IMR-90 (cell line): ENCODE measurements at regions not wholly inside any gene's neighbourhood (a gene's known extent, or its start where the extent isn't known, plus 50 kb on each side); places are given as distances from the start of the nearest gene placed in this dataset.

ENCODE experiments used
- ATAC-seq: fragments of 200-7000 bp; cut with Tn5 transposase; 2 replicates; pipeline ENCODE4 v1.9.1; 2020; ENCODE audit warnings: low read depth, mild to moderate bottlenecking, moderate library complexity
- BruUV-seq: library from RNA; stranded (reverse); fragments of 400-500 nt; replicated peaks from 2 replicates; lab custom pipeline; 2021; lab: Mats Ljungman, UMichigan
- CTCF ChIA-PET: fragments of 300-600 bp; formaldehyde crosslinking; extraction: SDS; loops from one replicate; lab custom pipeline; 2021; ENCODE audit warnings: antibody characterized with exemption; lab: Yijun Ruan, JAX
- POLR2A ChIA-PET: fragments of 300-600 bp; sonication (Branson Sonifier 250); formaldehyde crosslinking; loops from one replicate; lab custom pipeline; 2022; ENCODE audit warnings: antibody characterized with exemption; ENCODE audit not compliant: unreplicated experiment; lab: Charles Lee
- DNase-seq: peaks from one replicate; pipeline ENCODE4 v3.0.0; 2013
- H2AFZ ChIP-seq: replicated peaks from 2 replicates; pipeline ENCODE3; 2013; ENCODE audit warnings: low read length, mild to moderate bottlenecking; ENCODE audit not compliant: poor library complexity
- H2AK5ac ChIP-seq: 2 replicates; pipeline ENCODE4 v1.6.1; 2013; ENCODE audit warnings: low read depth, low read length, inconsistent platforms
- H2AK9ac ChIP-seq: replicated peaks from 2 replicates; pipeline ENCODE3; 2013; ENCODE audit warnings: mild to moderate bottlenecking, low read depth, low read length, moderate library complexity; ENCODE audit not compliant: poor library complexity
- H2BK120ac ChIP-seq: 2 replicates; pipeline ENCODE4 v1.6.1; 2013; ENCODE audit warnings: low read depth, low read length, inconsistent platforms
- H2BK15ac ChIP-seq: 3 replicates; pipeline ENCODE4 v1.6.1; 2013; ENCODE audit warnings: low read depth, low read length, inconsistent platforms
- H2BK20ac ChIP-seq: 2 replicates; pipeline ENCODE4 v1.6.1; 2013; ENCODE audit warnings: low read depth, mild to moderate bottlenecking, inconsistent platforms, low read length, moderate library complexity
- H2BK5ac ChIP-seq: 2 replicates; pipeline ENCODE4 v1.6.1; 2013; ENCODE audit warnings: mild to moderate bottlenecking, low read depth, low read length, inconsistent platforms; ENCODE audit not compliant: poor library complexity, severe bottlenecking
- H3K14ac ChIP-seq: replicated peaks from 2 replicates; pipeline ENCODE4 v1.6.1; 2013; ENCODE audit warnings: low read depth, low read length, inconsistent platforms
- H3K18ac ChIP-seq: 2 replicates; pipeline ENCODE4 v1.6.1; 2013; ENCODE audit warnings: low read depth, low read length, control low read depth
- H3K23ac ChIP-seq: 2 replicates; pipeline ENCODE4 v1.6.1; 2013; ENCODE audit warnings: low read depth, low read length, inconsistent platforms
- H3K27ac ChIP-seq: 2 replicates; pipeline ENCODE4 v1.5.1; 2013; ENCODE audit warnings: mild to moderate bottlenecking, control low read depth, low read length; ENCODE audit not compliant: insufficient read depth
- H3K27me3 ChIP-seq: 2 replicates; pipeline ENCODE4 v1.6.1; 2013; ENCODE audit warnings: low read length; ENCODE audit not compliant: control insufficient read depth, insufficient read depth
- H3K36me3 ChIP-seq: 2 replicates; pipeline ENCODE4 v1.6.1; 2013; ENCODE audit warnings: low read length, mixed read lengths; ENCODE audit not compliant: control insufficient read depth, insufficient read depth
- H3K4ac ChIP-seq: 2 replicates; pipeline ENCODE4 v1.6.1; 2013; ENCODE audit warnings: low read depth, low read length, inconsistent platforms
- H3K4me1 ChIP-seq: 2 replicates; pipeline ENCODE4 v1.6.1; 2013; ENCODE audit warnings: low read length, mixed read lengths; ENCODE audit not compliant: control insufficient read depth, insufficient read depth
- H3K4me2 ChIP-seq: 2 replicates; pipeline ENCODE4 v1.6.1; 2013; ENCODE audit warnings: low read depth, mild to moderate bottlenecking, control low read depth, low read length, moderate library complexity
- H3K4me3 ChIP-seq: 2 replicates; pipeline ENCODE4 v1.5.1; 2013; ENCODE audit warnings: low read depth, mild to moderate bottlenecking, control low read depth, low read length, moderate library complexity; ENCODE audit not compliant: insufficient read depth
- H3K56ac ChIP-seq: 2 replicates; pipeline ENCODE4 v1.6.1; 2013; ENCODE audit warnings: low read length, inconsistent platforms; ENCODE audit not compliant: insufficient read depth; ENCODE audit errors: extremely low read depth
- H3K79me1 ChIP-seq, 2 experiments: 2 replicates each; pipeline ENCODE4 v1.6.1; 2013; ENCODE audit warnings: low read length in 2 of 2, inconsistent platforms in 1 of 2, low read depth in 1 of 2
- H3K9ac ChIP-seq: 2 replicates; pipeline ENCODE4 v1.6.1; 2013; ENCODE audit warnings: low read depth, low read length, control low read depth
- H3K9me1 ChIP-seq: 2 replicates; pipeline ENCODE4 v1.6.1; 2013; ENCODE audit warnings: low read length, inconsistent platforms; ENCODE audit not compliant: insufficient read depth
- H3K9me3 ChIP-seq: 2 replicates; pipeline ENCODE4 v1.6.1; 2013; ENCODE audit warnings: low read length; ENCODE audit not compliant: control insufficient read depth, insufficient read depth
- H4K20me1 ChIP-seq: 2 replicates; pipeline ENCODE4 v1.6.1; 2013; ENCODE audit warnings: low read length, inconsistent platforms; ENCODE audit not compliant: insufficient read depth
- H4K5ac ChIP-seq: 2 replicates; pipeline ENCODE4 v1.6.1; 2013; ENCODE audit warnings: mild to moderate bottlenecking, low read depth, low read length, control low read depth
- H4K8ac ChIP-seq, 2 experiments: 2 replicates each; pipeline ENCODE4 v1.6.1; 2013; ENCODE audit warnings: low read depth in 2 of 2, low read length in 2 of 2, control low read depth in 1 of 2, inconsistent platforms in 1 of 2
- H4K91ac ChIP-seq: 2 replicates; pipeline ENCODE4 v1.6.1; 2013; ENCODE audit warnings: low read depth, low read length, inconsistent platforms; ENCODE audit not compliant: insufficient read depth
- BHLHE40 ChIP-seq: fragments of 150-350 bp; IDR thresholded peaks from 2 replicates; pipeline ENCODE4 v1.6.1; 2016; ENCODE audit warnings: mild to moderate bottlenecking, low read depth, low read length
- CEBPB ChIP-seq: IDR thresholded peaks from 2 replicates; pipeline ENCODE4 v1.6.1; 2012; ENCODE audit warnings: low read depth, low read length, improper control_type of control experiment
- MAFK ChIP-seq: IDR thresholded peaks from 2 replicates; pipeline ENCODE4 v1.6.1; 2012; ENCODE audit warnings: low read depth, low read length, improper control_type of control experiment
- NFE2L2 ChIP-seq: fragments of 150-350 bp; IDR thresholded peaks from 2 replicates; pipeline ENCODE4 v1.6.1; 2016; ENCODE audit warnings: low read depth, mild to moderate bottlenecking, low read length
- POLR2A ChIP-seq: IDR thresholded peaks from 2 replicates; pipeline ENCODE4 v1.6.1; 2012; ENCODE audit warnings: mild to moderate bottlenecking, low read depth, low read length
- WGBS, 2 experiments: methylation state at CpG; one replicate each; pipeline versions ENCODE4 v1.1.5 to v1.1.7; 2013; ENCODE audit warnings: missing lambda C conversion rate in 2 of 2; ENCODE audit not compliant: insufficient read length in 1 of 2; ENCODE audit errors: extremely low coverage in 2 of 2; 5-methylcytosine and 5-hydroxymethylcytosine counted together
- dilution Hi-C: fragments of 300-500 bp; cut with HindIII; formaldehyde crosslinking; loops from one replicate; pipeline ENCODE4 v1.14.3; 2018; ENCODE audit warnings: low sequenced_read_pairs; ENCODE audit not compliant: unreplicated experiment
- in situ Hi-C: fragments of 300-500 bp; cut with MboI; formaldehyde crosslinking; loops from 3 replicates; pipeline ENCODE4 v1.14.3; 2019; ENCODE audit warnings: low sequenced_read_pairs, inconsistent platforms, mixed read lengths
- intact Hi-C: fragments of 100-400 bp; cut with micrococcal nuclease; formaldehyde crosslinking; loops from 2 replicates; pipeline ENCODE4 v1.10.0; 2022
- TF ChIP-seq, protein P1 (sequence below): fragments of 150-350 bp; IDR thresholded peaks from 2 replicates; pipeline ENCODE4 v1.6.1; 2017; ENCODE audit warnings: mild to moderate bottlenecking, antibody characterized with exemption, low read length, low read depth

DNA sequence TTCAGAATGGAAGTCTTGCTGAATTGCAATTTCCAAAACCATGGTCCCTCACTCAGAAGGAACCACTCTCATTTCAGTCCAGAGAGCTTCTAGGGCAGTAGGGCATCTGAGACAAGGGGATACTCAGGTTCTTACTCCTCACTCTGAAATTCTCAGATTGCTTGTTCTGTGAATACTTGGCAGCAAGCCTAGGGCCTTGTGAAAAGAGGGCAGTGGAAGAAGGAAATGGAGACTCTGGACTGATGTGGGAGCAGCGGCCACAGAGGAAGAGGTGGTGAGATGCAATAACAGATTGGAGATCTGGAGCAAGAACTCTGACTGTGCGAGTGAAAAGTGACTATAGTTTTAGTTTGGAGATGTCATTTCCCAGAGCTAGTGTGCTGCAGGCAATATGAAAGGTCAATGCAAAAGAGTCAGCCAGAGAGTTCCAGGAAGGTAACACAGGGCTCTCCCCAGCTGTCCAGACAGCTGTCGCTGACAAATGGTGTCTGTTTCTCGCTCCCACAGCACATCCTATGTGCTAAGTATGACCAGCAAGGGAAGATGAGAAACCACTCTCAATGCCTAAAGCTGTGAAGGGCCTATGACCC lies 291.6 kb upstream of the KIAA1217 start:
- H2BK120ac ChIP-seq: no peak overlapping the region
- no peak overlapping the region for H4K8ac ChIP-seq
- 11% methylated on average over 1 of the region's 4 CpGs; no CpG with 5 or more reads in 1 of the 2 experiments for WGBS, 2 experiments
- no peak overlapping the region for H3K14ac ChIP-seq
- ATAC-seq (no peak), DNase-seq (no peak)
- H3K9ac ChIP-seq: no peak overlapping the region
- no peak overlapping the region for H3K4me2 ChIP-seq
- no peak overlapping the region for H4K5ac ChIP-seq
- H3K56ac ChIP-seq: no peak overlapping the region
- no peak overlapping the region for H3K23ac ChIP-seq
- no peaks in the 10 kb centered on the region for H3K4me1 ChIP-seq
- no peak overlapping the region for H2BK5ac ChIP-seq
- H2AK5ac ChIP-seq: no peak overlapping the region
- H3K9me3 ChIP-seq: peaks cover 23% of the 10 kb centered on the region
- in situ Hi-C loops (no loop called here), intact Hi-C loops (no loop called here), dilution Hi-C loops (no loop called here)
- no peak overlapping the region for H3K27ac ChIP-seq
- no peak overlapping the region for H3K4me3 ChIP-seq
- ChIA-PET POLR2A (no interaction called here), CTCF (no interaction called here)
- no peaks in the 10 kb centered on the region for H3K79me1 ChIP-seq
- H3K4ac ChIP-seq: no peak overlapping the region
- H3K18ac ChIP-seq: no peak overlapping the region
- H2BK15ac ChIP-seq: no peak overlapping the region
- no peaks in the 10 kb centered on the region for H3K9me1 ChIP-seq
- H2AK9ac ChIP-seq: no peak overlapping the region
- no peak overlapping the region for H4K91ac ChIP-seq
- H3K36me3 ChIP-seq: no peaks in the 10 kb centered on the region
- H2BK20ac ChIP-seq: no peak overlapping the region
- TF ChIP-seq NFE2L2 (no peak), CEBPB (no peak), POLR2A (no peak), BHLHE40 (no peak), MAFK (no peak)
- TF ChIP-seq, protein P1, sequence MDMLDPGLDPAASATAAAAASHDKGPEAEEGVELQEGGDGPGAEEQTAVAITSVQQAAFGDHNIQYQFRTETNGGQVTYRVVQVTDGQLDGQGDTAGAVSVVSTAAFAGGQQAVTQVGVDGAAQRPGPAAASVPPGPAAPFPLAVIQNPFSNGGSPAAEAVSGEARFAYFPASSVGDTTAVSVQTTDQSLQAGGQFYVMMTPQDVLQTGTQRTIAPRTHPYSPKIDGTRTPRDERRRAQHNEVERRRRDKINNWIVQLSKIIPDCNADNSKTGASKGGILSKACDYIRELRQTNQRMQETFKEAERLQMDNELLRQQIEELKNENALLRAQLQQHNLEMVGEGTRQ: no peak
- H4K20me1 ChIP-seq: no peaks in the 10 kb centered on the region
- no TSS peak for BruUV-seq
- no peak overlapping the region for H2AFZ ChIP-seq
- no peaks in the 10 kb centered on the region for H3K27me3 ChIP-seq
